D341Med (cell line): ENCODE measurements at regions not wholly inside any gene's neighbourhood (a gene's known extent, or its start where the extent isn't known, plus 50 kb on each side); places are given as distances from the start of the nearest gene placed in this dataset.

Experiments used
- DNase-seq: peaks from one replicate; pipeline ENCODE4 v3.0.0; 2012; ENCODE audit warnings: low spot score

GRCh38 chr2:238701341-238702206 lies 146.3 kb upstream of the TWIST2 start:
- DNase-seq, result no peak

GRCh38 chr2:238702276-238703052 lies 145.4 kb upstream of the TWIST2 start:
- no peak for DNase-seq

GRCh38 chr2:238703053-238703415 lies 144.9 kb upstream of the TWIST2 start:
- no peak for DNase-seq

GRCh38 chr2:238703436-238703835 lies 144.4 kb upstream of the TWIST2 start:
- DNase-seq, result no peak

GRCh38 chr2:238704471-238705225 lies 143.2 kb upstream of the TWIST2 start:
- DNase-seq, result no peak

- no peak for DNase-seq
Measured at GRCh38 chr2:238706163-238706562, 141.7 kb upstream of the TWIST2 start.

GRCh38 chr2:238706673-238707072 lies 141.2 kb upstream of the TWIST2 start:
- DNase-seq, result no peak

GRCh38 chr2:238709325-238710025 lies 138.4 kb upstream of the TWIST2 start:
- DNase-seq, result no peak

- DNase-seq, result no peak
Measured at GRCh38 chr2:238710032-238710735, 137.7 kb upstream of the TWIST2 start.

GRCh38 chr2:238710787-238711186 lies 137.1 kb upstream of the TWIST2 start:
- DNase-seq, result no peak

GRCh38 chr2:238711346-238711745 lies 136.5 kb upstream of the TWIST2 start:
- no peak for DNase-seq

- no peak for DNase-seq
Measured at GRCh38 chr2:238712011-238712410, 135.9 kb upstream of the TWIST2 start.

- DNase-seq, result no peak
Measured at GRCh38 chr2:238713198-238713826, 134.6 kb upstream of the TWIST2 start.

- DNase-seq, result no peak
Measured at GRCh38 chr2:238714038-238714528, 133.8 kb upstream of the TWIST2 start.

GRCh38 chr2:238716171-238716570 lies 131.7 kb upstream of the TWIST2 start:
- no peak for DNase-seq

- no peak for DNase-seq
Measured at GRCh38 chr2:238716585-238716984, 131.3 kb upstream of the TWIST2 start.

- no peak for DNase-seq
Measured at GRCh38 chr2:238717084-238717483, 130.8 kb upstream of the TWIST2 start.

- no peak for DNase-seq
Measured at GRCh38 chr2:238719641-238720040, 128.2 kb upstream of the TWIST2 start.

GRCh38 chr2:238720232-238720672 lies 127.6 kb upstream of the TWIST2 start:
- DNase-seq, result peak; percentile 49

- DNase-seq, result no peak
Measured at GRCh38 chr2:238722181-238722580, 125.7 kb upstream of the TWIST2 start.

GRCh38 chr2:238722883-238723282 lies 125.0 kb upstream of the TWIST2 start:
- no peak for DNase-seq
